Fibroblast of skin of right biceps (primary cell): ENCODE measurements at regions not wholly inside any gene's neighbourhood (a gene's known extent, or its start where the extent isn't known, plus 50 kb on each side); places are given as distances from the start of the nearest gene placed in this dataset.
"Not testable (repeated sequence)": the region's sequence is repeated elsewhere in the genome, so short reads cannot be mapped to it uniquely, and the experiment has no call there.

Source experiments
- DNase-seq: peaks from one replicate; pipeline ENCODE4 v3.0.0-alpha.2; 2013

- no peak for DNase-seq
Observed at GRCh38 chr18:62629031-62629430, 86.3 kb upstream of the PHLPP1 start.

- DNase-seq, result no peak
Observed at GRCh38 chr18:62631173-62631572, 84.2 kb upstream of the PHLPP1 start.

GRCh38 chr18:62632788-62633455, 82.4 kb upstream of the PHLPP1 start:
- DNase-seq, result no peak

- DNase-seq, result peak; percentile 64
Observed at GRCh38 chr18:62634458-62634857, 80.9 kb upstream of the PHLPP1 start.

- no peak for DNase-seq
Observed at GRCh38 chr18:62634979-62635630, 80.2 kb upstream of the PHLPP1 start.

- no peak for DNase-seq
Observed at GRCh38 chr18:62637403-62637802, 77.9 kb upstream of the PHLPP1 start.

GRCh38 chr18:62637807-62638687, 77.3 kb upstream of the PHLPP1 start:
- DNase-seq, result no peak

GRCh38 chr18:62643181-62643580, 72.2 kb upstream of the PHLPP1 start:
- DNase-seq, result no peak

- no peak for DNase-seq
Observed at GRCh38 chr18:62644773-62645172, 70.6 kb upstream of the PHLPP1 start.

- no peak for DNase-seq
Observed at GRCh38 chr18:62647179-62647578, 68.2 kb upstream of the PHLPP1 start.

- DNase-seq, result no peak
Observed at GRCh38 chr18:62648045-62648678, 67.2 kb upstream of the PHLPP1 start.

GRCh38 chr18:62651276-62652056, 63.9 kb upstream of the PHLPP1 start:
- DNase-seq, result no peak

- not testable (repeated sequence) for DNase-seq
Observed at GRCh38 chr18:62652057-62652629, 63.2 kb upstream of the PHLPP1 start.

GRCh38 chr18:62655520-62656219, 59.7 kb upstream of the PHLPP1 start:
- no peak for DNase-seq

GRCh38 chr18:62658028-62658427, 57.3 kb upstream of the PHLPP1 start:
- no peak for DNase-seq

GRCh38 chr18:62659698-62660097, 55.6 kb upstream of the PHLPP1 start:
- DNase-seq, result no peak

GRCh38 chr18:62660691-62661090, 54.6 kb upstream of the PHLPP1 start:
- DNase-seq, result peak; percentile 16

GRCh38 chr18:62663731-62664336, 51.5 kb upstream of the PHLPP1 start:
- peak; percentile 52 for DNase-seq

GRCh38 chr18:62664414-62664813, 50.9 kb upstream of the PHLPP1 start:
- DNase-seq, result no peak

- DNase-seq, result no peak
Observed at GRCh38 chr18:62665188-62665587, 50.2 kb upstream of the PHLPP1 start.
